Left lung (tissue), 4 donors: ENCODE measurements at regions not wholly inside any gene's neighbourhood (a gene's known extent, or its start where the extent isn't known, plus 50 kb on each side); places are given as distances from the start of the nearest gene placed in this dataset.

ENCODE experiments used
- ATAC-seq: fragments of 200-7000 bp; cut with Tn5 transposase; one replicate; pipeline ENCODE4 v1.9.1; 2020; ENCODE audit warnings: moderate library complexity
- DNase-seq, 4 donors: peaks; one replicate each; pipeline ENCODE4 v3.0.0-alpha.2; 2013 to 2020
- H3K27ac ChIP-seq, 2 donors: fragments of 200-600 bp; sonication (generic) in 1 of 2; one replicate each; pipeline versions ENCODE4 v1.5.0 to v1.8.0; 2020 to 2021
- H3K27me3 ChIP-seq, 2 donors: fragments of 200-600 bp; sonication (generic) in 1 of 2; one replicate each; pipeline versions ENCODE4 v1.5.0 to v1.8.0; 2020 to 2021
- H3K36me3 ChIP-seq, 2 donors: fragments of 200-600 bp; sonication (generic) in 1 of 2; one replicate each; pipeline versions ENCODE4 v1.5.0 to v1.8.0; 2020 to 2021
- H3K4me1 ChIP-seq, 2 donors: fragments of 200-600 bp; one replicate each; pipeline ENCODE4 v1.8.0; 2021
- H3K4me3 ChIP-seq, 2 donors: fragments of 200-600 bp; sonication (generic) in 1 of 2; one replicate each; pipeline versions ENCODE4 v1.5.0 to v1.8.0; 2020 to 2021; ENCODE audit warnings: mild to moderate bottlenecking in 1 of 2
- H3K9me3 ChIP-seq, 2 donors: fragments of 200-600 bp; sonication (generic) in 1 of 2; one replicate each; pipeline versions ENCODE4 v1.5.0 to v1.8.0; 2020 to 2021
- CTCF ChIP-seq, 2 donors: fragments of 200-600 bp; sonication (generic) in 1 of 2; IDR thresholded peaks; one replicate each; pipeline versions ENCODE4 v1.5.0 to v1.8.0; 2021; ENCODE audit warnings: antibody characterized with exemption in 2 of 2
- intact Hi-C, 2 donors: fragments of 100-400 bp; cut with DNase I; formaldehyde crosslinking; loops; one replicate each; pipeline versions ENCODE4 v1.11.2 to v1.14.2; 2022
- donor health status: DM: no; HTN: yes; CAD: no.
- donor health status: DM: no; HTN: no; CAD: no.

- peaks cover 9 to 11% of the 10 kb centered on the region in 2 donors for H3K4me1 ChIP-seq
- TF ChIP-seq CTCF (IDR thresholded peaks at IDR 0.05), result no peak
- H3K27ac ChIP-seq, result no peak overlapping the region
- no peaks in the 10 kb centered on the region for H3K27me3 ChIP-seq
- H3K36me3 ChIP-seq, result no peaks in the 10 kb centered on the region
- intact Hi-C loops, result no loop called here
- DNase-seq, result no peak
- ATAC-seq, result no peak
- H3K9me3 ChIP-seq, result no peaks in the 10 kb centered on the region
- no peak overlapping the region for H3K4me3 ChIP-seq
Observed at GRCh38 chr2:106034325-106034724, 159.8 kb downstream of the UXS1 start.

GRCh38 chr2:106032676-106033075 lies 161.4 kb downstream of the UXS1 start:
- intact Hi-C loops, result no loop called here

GRCh38 chr2:106030287-106031268 lies 163.5 kb downstream of the UXS1 start:
- intact Hi-C loops, result no loop called here
- Histone ChIP-seq H3K27me3 (no peaks in the 10 kb centered on the region), H3K4me3 (no peak overlapping the region), H3K9me3 (no peaks in the 10 kb centered on the region), H3K27ac (peak overlapping the region; percentile 33 to 76), H3K4me1 (peaks cover 9 to 11% of the 10 kb centered on the region in 2 donors), H3K36me3 (no peaks in the 10 kb centered on the region)
- no peak for TF ChIP-seq CTCF (IDR thresholded peaks at IDR 0.05)
- ATAC-seq (peak; percentile 87), DNase-seq (peak in 2 of 4 donors; percentile 67 to 82)

More at GRCh38 chr2:106032676-106033075, 161.4 kb downstream of the UXS1 start:
- no peak overlapping the region for H3K4me3 ChIP-seq
- no peaks in the 10 kb centered on the region for H3K27me3 ChIP-seq
- H3K4me1 ChIP-seq, result peaks cover 9 to 11% of the 10 kb centered on the region in 2 donors
- ATAC-seq (no peak), DNase-seq (no peak)
- H3K36me3 ChIP-seq, result no peaks in the 10 kb centered on the region
- H3K27ac ChIP-seq, result no peak overlapping the region
- no peak for TF ChIP-seq CTCF (IDR thresholded peaks at IDR 0.05)
- H3K9me3 ChIP-seq, result no peaks in the 10 kb centered on the region

DNA sequence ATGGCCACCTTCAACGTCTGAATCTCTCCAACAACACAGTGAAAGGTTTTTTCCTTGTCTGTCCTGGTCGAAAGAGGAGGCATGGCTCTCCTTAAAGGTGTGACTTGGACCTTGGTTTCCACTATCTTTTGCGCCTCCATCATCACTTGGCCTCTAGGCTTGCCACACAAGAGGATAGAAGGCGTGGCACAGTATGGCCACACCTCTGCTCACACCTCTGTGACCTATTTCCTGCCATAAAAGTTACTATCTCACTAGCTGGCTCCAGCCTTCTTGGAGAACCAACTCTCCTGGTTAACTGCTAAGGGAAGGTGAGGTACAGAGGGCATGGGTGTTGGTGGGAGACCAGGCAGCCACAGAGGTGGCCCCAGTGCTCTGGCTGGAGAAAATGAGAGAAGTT lies 165.9 kb downstream of the UXS1 start:
- intact Hi-C loops, result no loop called here
- Histone ChIP-seq H3K27ac (no peak overlapping the region), H3K27me3 (no peaks in the 10 kb centered on the region), H3K4me3 (no peak overlapping the region), H3K4me1 (peaks cover 9 to 11% of the 10 kb centered on the region in 2 donors), H3K9me3 (no peaks in the 10 kb centered on the region), H3K36me3 (no peaks in the 10 kb centered on the region)
- DNase-seq (no peak), ATAC-seq (no peak)
- no peak for TF ChIP-seq CTCF (IDR thresholded peaks at IDR 0.05)
